AG09309 (cell line): ENCODE measurements at regions not wholly inside any gene's neighbourhood (a gene's known extent, or its start where the extent isn't known, plus 50 kb on each side); places are given as distances from the start of the nearest gene placed in this dataset.

Source experiments
- DNase-seq: peaks from one replicate; pipeline ENCODE4 v3.0.0-alpha.2; 2010; ENCODE audit warnings: low read depth
- H3K4me3 ChIP-seq: 2 replicates; pipeline ENCODE4 v1.5.1; 2011; ENCODE audit warnings: mild to moderate bottlenecking, low read depth, low read length, moderate library complexity; ENCODE audit not compliant: control insufficient read depth
- TF ChIP-seq, protein P1 (sequence below): IDR thresholded peaks from 2 replicates; pipeline ENCODE4 v1.5.1; 2011; ENCODE audit warnings: mild to moderate bottlenecking, low read depth, low read length, inconsistent platforms; ENCODE audit not compliant: insufficient read depth, control insufficient read depth; ENCODE audit errors: missing control alignments

- H3K4me3 ChIP-seq = no peak overlapping the region
- TF ChIP-seq, protein P1, sequence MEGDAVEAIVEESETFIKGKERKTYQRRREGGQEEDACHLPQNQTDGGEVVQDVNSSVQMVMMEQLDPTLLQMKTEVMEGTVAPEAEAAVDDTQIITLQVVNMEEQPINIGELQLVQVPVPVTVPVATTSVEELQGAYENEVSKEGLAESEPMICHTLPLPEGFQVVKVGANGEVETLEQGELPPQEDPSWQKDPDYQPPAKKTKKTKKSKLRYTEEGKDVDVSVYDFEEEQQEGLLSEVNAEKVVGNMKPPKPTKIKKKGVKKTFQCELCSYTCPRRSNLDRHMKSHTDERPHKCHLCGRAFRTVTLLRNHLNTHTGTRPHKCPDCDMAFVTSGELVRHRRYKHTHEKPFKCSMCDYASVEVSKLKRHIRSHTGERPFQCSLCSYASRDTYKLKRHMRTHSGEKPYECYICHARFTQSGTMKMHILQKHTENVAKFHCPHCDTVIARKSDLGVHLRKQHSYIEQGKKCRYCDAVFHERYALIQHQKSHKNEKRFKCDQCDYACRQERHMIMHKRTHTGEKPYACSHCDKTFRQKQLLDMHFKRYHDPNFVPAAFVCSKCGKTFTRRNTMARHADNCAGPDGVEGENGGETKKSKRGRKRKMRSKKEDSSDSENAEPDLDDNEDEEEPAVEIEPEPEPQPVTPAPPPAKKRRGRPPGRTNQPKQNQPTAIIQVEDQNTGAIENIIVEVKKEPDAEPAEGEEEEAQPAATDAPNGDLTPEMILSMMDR = no peak
- no peak for DNase-seq
Measured at GRCh38 chr5:143484601-143485000, 81.1 kb upstream of the NR3C1 start.

GRCh38 chr5:143481697-143482531 lies 78.4 kb upstream of the NR3C1 start:
- no peak for DNase-seq
- TF ChIP-seq, protein P1 = no peak
- H3K4me3 ChIP-seq = no peak overlapping the region

- DNase-seq = no peak
- no peak overlapping the region for H3K4me3 ChIP-seq
- TF ChIP-seq, protein P1 = no peak
Measured at GRCh38 chr5:143480001-143480400, 76.5 kb upstream of the NR3C1 start.

DNA sequence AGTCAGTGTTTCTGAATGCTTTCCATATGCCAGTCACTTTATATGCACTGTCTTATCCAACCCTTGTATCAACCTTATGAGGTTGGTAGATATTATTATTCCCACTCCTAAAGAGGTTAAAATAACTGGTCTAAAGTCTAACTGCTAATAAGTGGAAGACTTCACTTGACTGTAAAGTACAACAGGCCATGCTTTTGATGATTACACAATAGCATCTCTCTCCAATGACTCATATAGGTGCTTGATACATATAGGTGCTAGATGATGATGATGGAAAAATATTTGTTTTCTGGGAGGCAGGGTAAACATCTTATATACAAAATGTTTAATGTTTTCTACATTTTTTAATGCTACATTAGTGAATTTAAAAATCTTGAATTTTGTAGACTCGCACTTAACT lies 75.9 kb upstream of the NR3C1 start:
- DNase-seq = no peak
- TF ChIP-seq, protein P1 = no peak
- H3K4me3 ChIP-seq = no peak overlapping the region

GRCh38 chr5:143476601-143477211 lies 73.2 kb upstream of the NR3C1 start:
- no peak for DNase-seq
- TF ChIP-seq, protein P1 = no peak
- no peak overlapping the region for H3K4me3 ChIP-seq

DNA sequence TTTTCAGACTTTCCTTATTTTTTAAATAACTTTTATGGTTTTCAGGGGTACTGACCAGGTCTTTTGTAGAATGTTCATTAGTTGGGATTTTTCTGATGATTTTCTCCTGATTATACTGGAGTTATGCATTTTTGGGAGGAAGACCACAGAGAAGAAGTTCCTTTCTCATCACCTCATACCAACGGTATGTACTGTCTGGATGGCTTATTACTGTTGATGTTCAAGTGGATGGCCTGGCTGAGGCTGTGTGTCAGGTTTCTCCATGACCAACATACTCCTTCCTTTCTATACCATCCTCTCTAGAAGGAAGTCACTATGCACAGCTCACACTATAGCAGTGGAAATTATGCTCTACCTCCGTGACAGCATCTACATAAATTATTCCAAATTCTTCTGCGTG lies 71.1 kb upstream of the NR3C1 start:
- TF ChIP-seq, protein P1 = no peak
- no peak for DNase-seq
- H3K4me3 ChIP-seq = no peak overlapping the region
